ENCODE measurements at regions not wholly inside any gene's neighbourhood (a gene's known extent, or its start where the extent isn't known, plus 50 kb on each side); places are given as distances from the start of the nearest gene placed in this dataset.
A peak's percentile ranks its signal among the peaks of the same experiment; 100 is the strongest.

DNA sequence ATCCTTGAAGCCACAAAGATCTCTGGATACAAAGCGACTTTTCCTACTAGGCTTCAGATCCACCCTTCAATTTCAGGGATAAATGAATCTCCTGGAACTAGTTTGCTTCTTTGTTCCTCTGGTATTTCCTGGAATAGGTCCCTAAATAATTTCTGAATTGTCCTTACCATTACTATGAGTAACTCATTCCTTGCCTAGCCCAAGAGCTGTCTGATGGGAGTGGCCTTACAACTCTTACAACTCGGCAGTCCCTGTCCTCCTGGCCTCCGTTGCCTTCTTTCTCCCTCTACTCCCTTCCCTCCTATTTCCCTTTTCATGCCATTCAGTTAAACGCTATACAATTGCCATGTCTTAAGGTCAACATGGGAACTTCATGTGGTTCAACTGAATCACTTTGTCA, 98.2 kb upstream of the FHL2 start:
- intact Hi-C loops (cut with DNase I) = loop anchor here in 1 of 2 donors (10.0 kb wide), 1 partner anchor 62 kb away; no protein-coding TSS in a partner anchor
- no peak for DNase-seq
- H3K36me3 ChIP-seq (ENCODE audit: insufficient read depth in 1 of 2, low read depth in 1 of 2) = no peaks in the 10 kb centered on the region
- H3K4me1 ChIP-seq = peaks cover 28% of the 10 kb centered on the region
- H3K4me3 ChIP-seq = no peak overlapping the region
- ATAC-seq = peak in 3 of 4 donors; percentile 24 to 33 (median 32)
- H3K27me3 ChIP-seq (ENCODE audit: insufficient read depth in 3 of 3, low read length in 2 of 3) = no peaks in the 10 kb centered on the region
- H3K9me3 ChIP-seq = peaks cover 8% of the 10 kb centered on the region
- peak overlapping the region; percentile 74 for H3K27ac ChIP-seq
- WGBS, 3 donors = 79 to 89% (median 88%) methylated on average over 4 of the region's 4 CpGs
- TF ChIP-seq, protein P1, sequence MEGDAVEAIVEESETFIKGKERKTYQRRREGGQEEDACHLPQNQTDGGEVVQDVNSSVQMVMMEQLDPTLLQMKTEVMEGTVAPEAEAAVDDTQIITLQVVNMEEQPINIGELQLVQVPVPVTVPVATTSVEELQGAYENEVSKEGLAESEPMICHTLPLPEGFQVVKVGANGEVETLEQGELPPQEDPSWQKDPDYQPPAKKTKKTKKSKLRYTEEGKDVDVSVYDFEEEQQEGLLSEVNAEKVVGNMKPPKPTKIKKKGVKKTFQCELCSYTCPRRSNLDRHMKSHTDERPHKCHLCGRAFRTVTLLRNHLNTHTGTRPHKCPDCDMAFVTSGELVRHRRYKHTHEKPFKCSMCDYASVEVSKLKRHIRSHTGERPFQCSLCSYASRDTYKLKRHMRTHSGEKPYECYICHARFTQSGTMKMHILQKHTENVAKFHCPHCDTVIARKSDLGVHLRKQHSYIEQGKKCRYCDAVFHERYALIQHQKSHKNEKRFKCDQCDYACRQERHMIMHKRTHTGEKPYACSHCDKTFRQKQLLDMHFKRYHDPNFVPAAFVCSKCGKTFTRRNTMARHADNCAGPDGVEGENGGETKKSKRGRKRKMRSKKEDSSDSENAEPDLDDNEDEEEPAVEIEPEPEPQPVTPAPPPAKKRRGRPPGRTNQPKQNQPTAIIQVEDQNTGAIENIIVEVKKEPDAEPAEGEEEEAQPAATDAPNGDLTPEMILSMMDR (IDR thresholded peaks at IDR 0.05) = no peak

DNA sequence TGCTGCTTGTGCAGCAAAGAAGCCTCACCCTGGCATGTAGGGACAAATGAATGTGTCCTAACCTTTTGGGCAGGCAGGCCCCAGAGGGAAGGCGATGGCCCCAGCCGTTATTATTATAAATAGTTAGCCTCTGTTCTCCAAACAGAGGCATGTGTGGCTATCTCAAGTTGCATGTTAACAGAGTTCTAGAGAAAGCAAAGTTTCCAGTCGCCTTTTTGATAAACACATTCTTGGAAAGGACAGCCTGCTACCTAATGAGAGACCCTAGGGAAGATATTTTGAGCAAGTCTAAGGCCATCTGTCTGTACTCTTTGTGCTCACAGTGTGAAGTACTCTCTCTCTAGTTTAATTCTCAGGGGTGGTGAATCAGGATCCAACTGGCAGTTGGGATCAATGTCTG, 97.4 kb upstream of the FHL2 start:
- TF ChIP-seq, protein P1 (IDR thresholded peaks at IDR 0.05) = no peak
- 8 to 18% (median 15%) methylated on average over 3 of the region's 3 CpGs for WGBS, 3 donors
- H3K27me3 ChIP-seq (ENCODE audit: insufficient read depth in 3 of 3, low read length in 2 of 3) = no peaks in the 10 kb centered on the region
- peaks cover 28% of the 10 kb centered on the region for H3K4me1 ChIP-seq
- peak; percentile 27 to 78 (median 67) for ATAC-seq
- H3K27ac ChIP-seq = peak overlapping the region; percentile 74
- intact Hi-C loops (cut with DNase I) = loop anchor here in 1 of 2 donors (10.0 kb wide), 1 partner anchor 61 kb away; no protein-coding TSS in a partner anchor
- H3K4me3 ChIP-seq = no peak overlapping the region
- peaks cover 8% of the 10 kb centered on the region for H3K9me3 ChIP-seq
- DNase-seq = peak in 1 of 2 donors; percentile 69
- H3K36me3 ChIP-seq (ENCODE audit: insufficient read depth in 1 of 2, low read depth in 1 of 2) = no peaks in the 10 kb centered on the region

GRCh38 chr2:105494683-105495425, 96.0 kb upstream of the FHL2 start:
- WGBS, 3 donors = 83 to 85% (median 84%) methylated on average over 13 of the region's 13 CpGs
- intact Hi-C loops (cut with DNase I) = loop anchor here in 1 of 2 donors (10.0 kb wide), 1 partner anchor 60 kb away; no protein-coding TSS in a partner anchor
- ATAC-seq = no peak

GRCh38 chr2:105490956-105491355, 92.1 kb upstream of the FHL2 start:
- intact Hi-C loops (cut with DNase I) = loop anchor here in 1 of 2 donors (10.0 kb wide), 1 partner anchor 56 kb away; no protein-coding TSS in a partner anchor
- TF ChIP-seq, protein P1 (IDR thresholded peaks at IDR 0.05) = no peak
- Histone ChIP-seq H3K4me3 (no peak overlapping the region), H3K9me3 (peaks cover 8% of the 10 kb centered on the region), H3K27me3 (ENCODE audit: insufficient read depth in 3 of 3, low read length in 2 of 3) (no peaks in the 10 kb centered on the region), H3K36me3 (ENCODE audit: insufficient read depth in 1 of 2, low read depth in 1 of 2) (no peaks in the 10 kb centered on the region), H3K27ac (no peak overlapping the region), H3K4me1 (peaks cover 18% of the 10 kb centered on the region)
- no peak for ATAC-seq
- 41 to 72% (median 48%) methylated on average over 1 of the region's 1 CpG for WGBS, 3 donors
- DNase-seq = no peak

More at GRCh38 chr2:105494683-105495425, 96.0 kb upstream of the FHL2 start:
- no peaks in the 10 kb centered on the region for H3K27me3 ChIP-seq (ENCODE audit: insufficient read depth in 3 of 3, low read length in 2 of 3)
- no peak for DNase-seq
- peaks cover 28% of the 10 kb centered on the region for H3K4me1 ChIP-seq
- no peaks in the 10 kb centered on the region for H3K36me3 ChIP-seq (ENCODE audit: insufficient read depth in 1 of 2, low read depth in 1 of 2)
- H3K9me3 ChIP-seq = peaks cover 8% of the 10 kb centered on the region
- TF ChIP-seq, protein P1 (IDR thresholded peaks at IDR 0.05) = no peak
- H3K27ac ChIP-seq = no peak overlapping the region
- H3K4me3 ChIP-seq = no peak overlapping the region
